ENCODE measurements at regions not wholly inside any gene's neighbourhood (a gene's known extent, or its start where the extent isn't known, plus 50 kb on each side); places are given as distances from the start of the nearest gene placed in this dataset.
A peak's percentile ranks its signal among the peaks of the same experiment; 100 is the strongest.
"Not testable (repeated sequence)": the region's sequence is repeated elsewhere in the genome, so short reads cannot be mapped to it uniquely, and the experiment has no call there.

- DNase-seq = no peak
Observed at GRCh38 chr5:25387953-25388352, 743.2 kb upstream of the CDH10 start.

GRCh38 chr5:25362799-25363198 lies 718.0 kb upstream of the CDH10 start:
- DNase-seq = no peak

GRCh38 chr5:25358919-25359318 lies 714.1 kb upstream of the CDH10 start:
- no peak for DNase-seq

- DNase-seq = no peak
Observed at GRCh38 chr5:25357605-25358004, 712.8 kb upstream of the CDH10 start.

- no peak for DNase-seq
Observed at GRCh38 chr5:25349746-25350145, 705.0 kb upstream of the CDH10 start.

GRCh38 chr5:25345240-25345771 lies 700.5 kb upstream of the CDH10 start:
- no peak for DNase-seq

- no peak for DNase-seq
Observed at GRCh38 chr5:25339541-25339940, 694.8 kb upstream of the CDH10 start.

GRCh38 chr5:25334350-25334749 lies 689.6 kb upstream of the CDH10 start:
- DNase-seq = no peak

- no peak for DNase-seq
Observed at GRCh38 chr5:25330721-25331120, 685.9 kb upstream of the CDH10 start.

- no peak for DNase-seq
Observed at GRCh38 chr5:25327172-25327571, 682.4 kb upstream of the CDH10 start.

GRCh38 chr5:25301836-25302235 lies 657.1 kb upstream of the CDH10 start:
- no peak for DNase-seq

- DNase-seq = no peak
Observed at GRCh38 chr5:25295067-25295466, 650.3 kb upstream of the CDH10 start.

- not testable (repeated sequence) for DNase-seq
Observed at GRCh38 chr5:25289766-25290165, 645.0 kb upstream of the CDH10 start.

GRCh38 chr5:25286319-25286718 lies 641.5 kb upstream of the CDH10 start:
- no peak for DNase-seq

GRCh38 chr5:25285136-25285535 lies 640.4 kb upstream of the CDH10 start:
- DNase-seq = no peak

GRCh38 chr5:25263507-25263906 lies 618.7 kb upstream of the CDH10 start:
- DNase-seq = not testable (repeated sequence)

GRCh38 chr5:25262221-25262620 lies 617.4 kb upstream of the CDH10 start:
- no peak for DNase-seq

- peak in 1 of 5 experiments; percentile 9 for DNase-seq
Observed at GRCh38 chr5:25255128-25255527, 610.4 kb upstream of the CDH10 start.

GRCh38 chr5:25241981-25242380 lies 597.2 kb upstream of the CDH10 start:
- no peak for DNase-seq

GRCh38 chr5:25238720-25239119 lies 593.9 kb upstream of the CDH10 start:
- not testable (repeated sequence) for DNase-seq

- DNase-seq = no peak
Observed at GRCh38 chr5:25224316-25224982, 579.7 kb upstream of the CDH10 start.

GRCh38 chr5:25199902-25200301 lies 555.1 kb upstream of the CDH10 start:
- DNase-seq = not testable (repeated sequence)

- no peak for DNase-seq
Observed at GRCh38 chr5:25190521-25191000, 545.8 kb upstream of the CDH10 start.

GRCh38 chr5:25181249-25181648 lies 536.5 kb upstream of the CDH10 start:
- no peak for DNase-seq

- not testable (repeated sequence) for DNase-seq
Observed at GRCh38 chr5:25162616-25163015, 517.8 kb upstream of the CDH10 start.
